T-cell (primary cell): ENCODE measurements at regions not wholly inside any gene's neighbourhood (a gene's known extent, or its start where the extent isn't known, plus 50 kb on each side); places are given as distances from the start of the nearest gene placed in this dataset.
"Not testable (repeated sequence)": the region's sequence is repeated elsewhere in the genome, so short reads cannot be mapped to it uniquely, and the experiment has no call there.

Experiments
- ATAC-seq, 4 experiments: fragments of 200-7000 bp in 3 of 4; fragments of 150-1000 bp in 1 of 4; cut with Tn5 transposase; replicated peaks in 1 of 4; 1 replicate in 3 of 4; 2 replicates in 1 of 4; pipeline ENCODE4 v1.10.0; 2021; ENCODE audit warnings: moderate library complexity in 3 of 4, mild to moderate bottlenecking in 2 of 4, moderate number of reproducible peaks in 1 of 4
- CTCF ChIA-PET, 2 donors: fragments of 300-600 bp; sonication (Branson Sonifier 250); formaldehyde crosslinking; loops; one replicate each; lab custom pipeline; 2022; ENCODE audit warnings: antibody characterized with exemption in 2 of 2; lab: Charles Lee
- POLR2A ChIA-PET, 2 donors: fragments of 300-600 bp; sonication (Branson Sonifier 250); formaldehyde crosslinking; loops; one replicate each; lab custom pipeline; 2022; ENCODE audit warnings: antibody characterized with exemption in 2 of 2; lab: Charles Lee
- DNase-seq, 35 experiments: peaks; one replicate each; pipeline versions ENCODE4 v3.0.0 to v3.0.0-alpha.2; 2013 to 2023
- H3K27ac ChIP-seq: one replicate; pipeline ENCODE4 v1.5.1; 2013; ENCODE audit warnings: low read length
- H3K27me3 ChIP-seq, 2 experiments: replicated peaks in 1 of 2; 1 replicate in 1 of 2; 2 replicates in 1 of 2; pipeline versions ENCODE4 v1.6.1 to v1.7.0; 2013; ENCODE audit warnings: low read length in 1 of 2, mixed read lengths in 1 of 2; ENCODE audit not compliant: control insufficient read depth in 2 of 2, insufficient read depth in 2 of 2; ENCODE audit errors: extremely low read depth in 1 of 2
- H3K36me3 ChIP-seq, 2 donors: 1 replicate in 1 of 2; 2 replicates in 1 of 2; pipeline versions ENCODE4 v1.6.1 to v1.7.0; 2013; ENCODE audit warnings: low read length in 1 of 2; ENCODE audit not compliant: control insufficient read depth in 2 of 2, insufficient read depth in 1 of 2; ENCODE audit errors: extremely low read depth in 1 of 2
- H3K4me1 ChIP-seq, 2 experiments: 1 replicate in 1 of 2; 2 replicates in 1 of 2; pipeline versions ENCODE4 v1.6.1 to v1.7.0; 2013; ENCODE audit warnings: low read length in 2 of 2, mixed read lengths in 1 of 2; ENCODE audit not compliant: insufficient read depth in 2 of 2, control insufficient read depth in 1 of 2; ENCODE audit errors: extremely low read depth in 1 of 2
- H3K4me3 ChIP-seq, 2 donors: 1 replicate in 1 of 2; 2 replicates in 1 of 2; pipeline versions ENCODE4 v1.5.1 to v1.7.0; 2013; ENCODE audit warnings: mild to moderate bottlenecking in 2 of 2, low read length in 1 of 2, moderate library complexity in 1 of 2; ENCODE audit not compliant: control insufficient read depth in 1 of 2; ENCODE audit errors: extremely low read depth in 1 of 2
- H3K9me3 ChIP-seq: 2 replicates; pipeline ENCODE4 v1.7.0; 2013
- H3K27ac Mint-ChIP-seq, 2 donors: one replicate each; pipeline ENCODE4 v1.8.0; 2020 to 2021; ENCODE audit warnings: mild to moderate bottlenecking in 2 of 2, mixed read lengths in 2 of 2
- H3K27me3 Mint-ChIP-seq, 2 donors: one replicate each; pipeline ENCODE4 v1.8.0; 2021 to 2022; ENCODE audit warnings: mixed read lengths in 2 of 2
- H3K36me3 Mint-ChIP-seq: one replicate; pipeline ENCODE4 v1.8.0; 2021; ENCODE audit warnings: mixed read lengths
- H3K4me1 Mint-ChIP-seq, 3 donors: one replicate each; pipeline ENCODE4 v1.8.0; 2020 to 2022; ENCODE audit warnings: mixed read lengths in 3 of 3, mild to moderate bottlenecking in 1 of 3
- H3K4me3 Mint-ChIP-seq, 3 donors: one replicate each; pipeline ENCODE4 v1.8.0; 2020 to 2022; ENCODE audit warnings: mild to moderate bottlenecking in 3 of 3, mixed read lengths in 3 of 3, moderate library complexity in 3 of 3
- H3K9me3 Mint-ChIP-seq, 3 donors: one replicate each; pipeline ENCODE4 v1.8.0; 2020 to 2022; ENCODE audit warnings: mixed read lengths in 3 of 3
- WGBS: methylation state at CpG from one replicate; pipeline ENCODE4 v1.1.5; 2013; ENCODE audit warnings: missing lambda C conversion rate; ENCODE audit not compliant: insufficient coverage; 5-methylcytosine and 5-hydroxymethylcytosine counted together

GRCh38 chr1:102699524-102699923, 408.8 kb downstream of the COL11A1 start:
- POLR2A ChIA-PET = no interaction called here
- CTCF ChIA-PET = no interaction called here

GRCh38 chr1:102693345-102693744, 415.0 kb downstream of the COL11A1 start:
- WGBS = no CpG with 5 or more reads among the region's 1 CpG
- Mint-ChIP-seq H3K4me1 (no peaks in the 10 kb centered on the region), H3K27ac (no peak overlapping the region), H3K36me3 (no peaks in the 10 kb centered on the region), H3K9me3 (peaks cover 3 to 11% (median 9%) of the 10 kb centered on the region in 3 donors), H3K4me3 (no peak overlapping the region), H3K27me3 (no peaks in the 10 kb centered on the region)
- ATAC-seq (no peak), DNase-seq (no peak)
- Histone ChIP-seq H3K4me1 (no peaks in the 10 kb centered on the region), H3K27me3 (no peaks in the 10 kb centered on the region), H3K4me3 (no peak overlapping the region), H3K27ac (no peak overlapping the region), H3K36me3 (no peaks in the 10 kb centered on the region), H3K9me3 (no peaks in the 10 kb centered on the region)
- ChIA-PET CTCF (no interaction called here), POLR2A (no interaction called here)

More at GRCh38 chr1:102699524-102699923, 408.8 kb downstream of the COL11A1 start:
- Histone ChIP-seq H3K9me3 (no peaks in the 10 kb centered on the region), H3K4me3 (no peak overlapping the region), H3K27ac (no peak overlapping the region), H3K36me3 (no peaks in the 10 kb centered on the region), H3K4me1 (no peaks in the 10 kb centered on the region), H3K27me3 (no peaks in the 10 kb centered on the region)
- H3K36me3 Mint-ChIP-seq = no peaks in the 10 kb centered on the region
- H3K9me3 Mint-ChIP-seq = peaks cover 2 to 6% (median 4%) of the 10 kb centered on the region in 3 donors
- no peak overlapping the region for H3K27ac Mint-ChIP-seq
- H3K27me3 Mint-ChIP-seq = no peaks in the 10 kb centered on the region
- WGBS = no CpG with 5 or more reads among the region's 1 CpG
- DNase-seq (no peak), ATAC-seq (no peak)
- H3K4me1 Mint-ChIP-seq = no peaks in the 10 kb centered on the region
- no peak overlapping the region for H3K4me3 Mint-ChIP-seq

- ATAC-seq = no peak
- Mint-ChIP-seq H3K9me3 (peaks cover 3 to 19% (median 7%) of the 10 kb centered on the region in 3 donors), H3K4me1 (no peaks in the 10 kb centered on the region), H3K36me3 (no peaks in the 10 kb centered on the region), H3K27ac (no peak overlapping the region), H3K4me3 (no peak overlapping the region), H3K27me3 (no peaks in the 10 kb centered on the region)
- Histone ChIP-seq H3K4me3 (no peak overlapping the region), H3K27me3 (no peaks in the 10 kb centered on the region), H3K4me1 (no peaks in the 10 kb centered on the region), H3K9me3 (no peaks in the 10 kb centered on the region), H3K36me3 (no peaks in the 10 kb centered on the region), H3K27ac (no peak overlapping the region)
- ChIA-PET POLR2A (no interaction called here), CTCF (no interaction called here)
- 40% methylated on average over 1 of the region's 1 CpG for WGBS
- DNase-seq = no peak
Observed at GRCh38 chr1:102691592-102692090, 416.7 kb downstream of the COL11A1 start.

DNA sequence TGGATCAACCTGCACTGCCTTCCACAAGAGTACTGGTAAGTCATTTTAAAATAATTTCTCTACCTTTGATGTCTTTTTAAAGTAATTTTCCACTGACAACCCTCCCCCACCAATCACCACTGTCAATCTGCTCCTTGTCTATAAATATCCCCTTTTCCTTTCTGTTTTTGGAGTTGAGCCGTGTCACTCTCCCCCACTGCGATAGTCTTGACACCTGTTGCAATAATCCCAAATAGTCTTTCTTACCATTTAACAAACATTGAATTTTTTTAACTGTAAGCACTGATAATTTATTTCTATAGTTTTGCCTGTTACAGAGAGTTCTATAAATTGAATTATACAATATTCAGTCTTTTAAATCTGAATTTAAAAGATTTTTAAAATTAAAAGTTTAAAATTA, 420.9 kb downstream of the COL11A1 start:
- Mint-ChIP-seq H3K4me1 (no peaks in the 10 kb centered on the region), H3K9me3 (peaks cover 0 to 8% (median 3%) of the 10 kb centered on the region in 3 donors), H3K36me3 (no peaks in the 10 kb centered on the region), H3K27me3 (no peaks in the 10 kb centered on the region), H3K4me3 (no peak overlapping the region), H3K27ac (no peak overlapping the region)
- CTCF ChIA-PET = no interaction called here
- DNase-seq (no peak), ATAC-seq (no peak)
- H3K4me1 ChIP-seq = no peaks in the 10 kb centered on the region
- no peaks in the 10 kb centered on the region for H3K27me3 ChIP-seq
- WGBS = 20% methylated on average over 1 of the region's 2 CpGs
- H3K4me3 ChIP-seq = no peak overlapping the region
- H3K9me3 ChIP-seq = no peaks in the 10 kb centered on the region
- no peaks in the 10 kb centered on the region for H3K36me3 ChIP-seq
- H3K27ac ChIP-seq = no peak overlapping the region
- POLR2A ChIA-PET = no interaction called here

DNA sequence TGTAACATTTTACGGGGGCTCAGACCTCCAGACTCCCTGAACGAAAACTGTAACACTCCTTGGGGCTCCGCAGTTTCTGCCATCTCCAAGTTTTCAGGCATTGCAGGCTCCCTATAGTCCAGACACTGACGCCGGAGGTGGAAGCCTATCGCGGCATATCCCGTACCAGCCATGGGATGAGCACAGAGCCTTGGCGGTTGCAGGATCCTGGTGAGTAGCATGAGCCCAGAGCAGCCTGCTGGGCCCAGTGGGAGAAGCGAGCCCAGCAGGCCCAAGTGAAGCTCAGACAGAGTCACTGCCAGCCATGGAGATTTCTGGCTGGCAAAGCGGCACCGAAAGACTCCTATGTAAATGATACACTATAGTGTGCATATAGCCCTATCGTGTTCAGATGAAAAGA, 446.8 kb downstream of the COL11A1 start:
- DNase-seq = no peak
- ChIA-PET CTCF (no interaction called here), POLR2A (no interaction called here)
- Histone ChIP-seq H3K9me3 (no peaks in the 10 kb centered on the region), H3K27me3 (no peaks in the 10 kb centered on the region), H3K4me3 (no peak overlapping the region), H3K4me1 (no peaks in the 10 kb centered on the region), H3K27ac (no peak overlapping the region), H3K36me3 (no peaks in the 10 kb centered on the region)
- Mint-ChIP-seq H3K27me3 (no peaks in the 10 kb centered on the region), H3K27ac (no peak overlapping the region), H3K36me3 (no peaks in the 10 kb centered on the region), H3K4me1 (no peaks in the 10 kb centered on the region), H3K4me3 (no peak overlapping the region), H3K9me3 (peaks cover 0 to 8% (median 3%) of the 10 kb centered on the region in 3 donors)
- WGBS = 94% methylated on average over 12 of the region's 13 CpGs
- no peak for ATAC-seq

DNA sequence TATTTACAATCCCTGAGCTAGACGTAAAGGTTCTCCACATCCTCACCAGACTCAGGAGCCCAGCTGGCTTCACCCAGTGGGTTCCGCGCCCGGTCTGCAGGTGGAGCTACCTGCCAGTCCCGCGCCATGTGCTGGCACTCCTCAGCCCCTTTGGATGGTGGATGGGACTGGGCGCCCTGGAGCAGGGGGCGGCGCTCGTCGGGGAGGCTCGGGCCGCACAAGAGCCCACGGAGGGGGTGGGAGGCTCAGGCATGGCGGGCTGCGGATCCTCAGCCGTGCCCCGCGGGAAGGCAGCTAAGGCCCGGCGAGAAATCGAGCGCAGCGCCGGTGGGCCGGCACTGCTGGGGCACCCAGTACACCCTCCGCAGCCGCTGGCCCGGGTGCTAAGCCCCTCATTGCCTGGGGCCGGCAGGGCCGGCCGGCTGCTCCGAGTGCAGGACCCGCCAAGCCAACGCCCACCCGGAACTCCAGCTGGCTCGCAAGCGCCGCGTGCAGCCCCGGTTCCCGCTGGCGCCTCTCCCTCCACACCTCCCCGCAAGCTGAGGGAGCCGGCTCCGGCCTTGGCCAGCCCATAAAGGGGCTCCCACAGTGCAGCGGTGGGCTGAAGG, 448.3 kb downstream of the COL11A1 start:
- 97% methylated on average over 7 of the region's 47 CpGs for WGBS
- POLR2A ChIA-PET, H3K4me1 ChIP-seq, H3K36me3 ChIP-seq, ATAC-seq, CTCF ChIA-PET, H3K4me3 Mint-ChIP-seq, H3K36me3 Mint-ChIP-seq, H3K27me3 Mint-ChIP-seq, H3K27ac Mint-ChIP-seq, H3K9me3 ChIP-seq, H3K4me3 ChIP-seq, H3K27ac ChIP-seq, H3K27me3 ChIP-seq, H3K9me3 Mint-ChIP-seq, H3K4me1 Mint-ChIP-seq, DNase-seq: not testable (repeated sequence)

DNA sequence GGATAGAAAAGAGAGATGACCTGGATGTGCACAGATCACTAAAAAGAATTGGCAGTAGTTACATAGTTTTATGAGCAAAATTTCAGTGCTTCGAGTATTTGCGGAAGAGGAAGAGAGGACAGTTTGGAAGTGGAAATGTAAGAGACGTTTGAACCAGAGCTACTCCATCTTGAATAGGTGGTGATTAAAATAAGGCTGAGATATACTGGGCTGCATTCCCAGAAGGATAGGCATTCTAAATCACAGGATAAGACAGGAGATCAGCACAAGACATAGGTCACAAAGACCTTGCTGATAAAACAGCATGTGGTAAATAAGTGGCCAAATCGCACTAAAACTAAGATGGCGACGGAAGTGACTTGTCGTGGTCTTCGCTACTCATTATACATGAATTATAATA, 453.3 kb downstream of the COL11A1 start:
- H3K27me3 Mint-ChIP-seq = no peaks in the 10 kb centered on the region
- H3K36me3 ChIP-seq = no peaks in the 10 kb centered on the region

More for the DNA sequence above, 453.3 kb downstream of the COL11A1 start:
- ChIA-PET POLR2A (no interaction called here), CTCF (no interaction called here)
- no peak overlapping the region for H3K4me3 Mint-ChIP-seq
- H3K9me3 ChIP-seq = no peaks in the 10 kb centered on the region
- no peaks in the 10 kb centered on the region for H3K27me3 ChIP-seq
- WGBS = 100% methylated on average over 2 of the region's 8 CpGs
- H3K4me1 Mint-ChIP-seq = no peaks in the 10 kb centered on the region
- H3K27ac Mint-ChIP-seq = no peak overlapping the region
- H3K9me3 Mint-ChIP-seq = peaks cover 0 to 8% (median 6%) of the 10 kb centered on the region in 3 donors
- no peak for DNase-seq
- H3K27ac ChIP-seq = no peak overlapping the region
- no peaks in the 10 kb centered on the region for H3K36me3 Mint-ChIP-seq
- H3K4me1 ChIP-seq = no peaks in the 10 kb centered on the region
- ATAC-seq = no peak
- no peak overlapping the region for H3K4me3 ChIP-seq
